HG03575 (cell line): ENCODE measurements at regions not wholly inside any gene's neighbourhood (a gene's known extent, or its start where the extent isn't known, plus 50 kb on each side); places are given as distances from the start of the nearest gene placed in this dataset.

Experiments
- ATAC-seq: cut with Tn5 transposase; IDR thresholded peaks from one replicate; pipeline ENCODE4 v1.9.1; 2021; ENCODE audit not compliant: unreplicated experiment, insufficient number of reproducible peaks, low FRiP score; ENCODE audit errors: extremely low read depth

DNA sequence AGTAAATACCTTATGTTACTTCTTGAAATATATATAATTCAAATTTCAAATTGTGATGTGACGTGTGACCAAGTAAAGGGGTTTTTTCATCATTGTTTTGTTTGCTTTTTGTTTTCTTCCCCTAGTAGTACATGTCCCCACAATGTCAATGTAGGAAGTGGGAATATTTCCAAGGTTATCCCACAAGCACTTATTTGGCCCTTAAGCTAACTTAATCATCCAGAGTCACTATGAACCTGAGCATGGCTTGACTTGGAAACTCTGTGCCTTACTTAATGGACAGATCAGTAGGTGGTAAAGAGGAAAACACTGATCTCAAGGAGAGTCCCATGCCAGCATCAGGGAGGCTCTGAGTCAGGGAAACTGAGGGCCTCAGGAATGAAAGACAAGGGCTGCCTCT lies 569.3 kb upstream of the IGFBP3 start:
- no peak for ATAC-seq

DNA sequence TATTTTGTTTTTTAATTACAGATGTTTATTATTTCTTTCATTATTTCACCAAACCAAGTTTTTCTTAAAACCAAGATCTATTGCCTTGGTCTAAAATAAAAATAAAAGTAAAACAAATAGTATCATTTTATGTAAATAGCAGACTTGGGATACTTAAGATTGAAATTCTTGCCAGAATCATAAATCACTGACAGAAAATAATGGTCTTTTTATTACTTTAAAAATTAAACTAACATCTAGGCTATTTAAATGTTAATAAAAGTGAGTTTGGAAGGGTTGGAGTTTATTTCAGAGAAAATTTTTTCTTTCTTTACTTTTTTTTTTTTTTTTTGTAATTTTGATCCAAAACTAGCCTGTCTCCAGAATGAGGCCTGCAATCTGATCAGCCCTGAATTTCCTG lies 568.0 kb upstream of the IGFBP3 start:
- no peak for ATAC-seq

DNA sequence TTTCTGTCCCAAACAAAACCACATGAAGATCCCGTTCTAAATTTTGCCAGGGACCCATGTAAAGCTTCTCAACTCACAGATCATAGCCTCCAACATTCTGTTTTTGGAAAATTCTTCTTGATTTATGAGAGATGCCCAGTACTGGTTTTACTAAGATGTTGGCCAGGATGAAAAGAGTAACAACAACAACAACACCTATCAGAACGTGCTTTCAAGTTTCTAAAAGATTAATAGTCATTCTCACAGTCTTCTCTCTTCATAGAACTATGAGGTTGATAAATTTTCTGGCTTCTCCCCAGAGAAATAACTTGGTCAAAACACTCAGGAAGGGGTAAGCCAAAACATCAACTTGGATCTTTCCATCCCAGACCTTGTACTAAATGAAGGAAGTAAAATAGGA lies 567.5 kb upstream of the IGFBP3 start:
- ATAC-seq: no peak

DNA sequence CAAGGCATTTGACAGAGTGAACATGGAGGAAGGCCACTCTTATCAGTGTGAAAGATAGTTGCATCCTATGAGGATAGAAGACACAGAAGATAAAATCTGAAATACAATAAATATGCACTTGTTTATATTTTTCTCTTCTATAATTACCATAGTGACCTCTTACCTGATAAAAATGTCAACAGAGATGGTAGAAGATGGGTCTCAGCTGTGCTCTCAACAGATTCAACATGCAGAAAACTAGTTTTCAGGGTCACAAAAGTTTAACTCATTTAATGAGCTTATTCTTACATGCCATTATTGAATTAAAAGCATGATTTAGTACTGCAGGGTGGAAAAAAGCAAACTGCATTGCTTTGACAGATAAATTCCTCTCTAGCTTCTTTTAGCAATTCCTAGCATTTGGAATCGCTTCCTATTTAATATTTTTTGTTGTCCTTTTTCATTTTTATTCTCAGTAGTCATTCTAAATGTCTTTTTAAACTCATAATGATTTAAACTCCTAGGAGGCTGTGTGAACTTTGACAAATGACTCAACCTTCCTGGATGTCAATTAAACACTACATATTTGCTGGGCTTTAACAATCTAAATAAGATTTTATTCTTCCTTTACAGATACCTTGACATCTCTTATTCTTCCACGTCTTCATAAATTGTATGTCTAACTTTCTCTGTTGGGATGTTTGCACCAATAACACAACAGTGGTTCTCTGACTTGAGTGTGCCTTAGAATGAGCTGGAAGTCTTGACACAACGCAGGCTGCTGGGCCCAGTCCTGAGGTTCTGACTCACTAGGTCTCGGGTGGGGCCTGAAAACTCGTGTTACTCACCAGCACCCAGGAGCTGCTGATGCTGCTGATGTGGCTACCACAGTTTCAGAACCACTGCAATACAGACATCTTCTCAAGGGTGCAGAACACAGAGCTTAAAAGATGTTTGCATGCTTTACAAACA lies 565.5 kb upstream of the IGFBP3 start:
- no peak for ATAC-seq

DNA sequence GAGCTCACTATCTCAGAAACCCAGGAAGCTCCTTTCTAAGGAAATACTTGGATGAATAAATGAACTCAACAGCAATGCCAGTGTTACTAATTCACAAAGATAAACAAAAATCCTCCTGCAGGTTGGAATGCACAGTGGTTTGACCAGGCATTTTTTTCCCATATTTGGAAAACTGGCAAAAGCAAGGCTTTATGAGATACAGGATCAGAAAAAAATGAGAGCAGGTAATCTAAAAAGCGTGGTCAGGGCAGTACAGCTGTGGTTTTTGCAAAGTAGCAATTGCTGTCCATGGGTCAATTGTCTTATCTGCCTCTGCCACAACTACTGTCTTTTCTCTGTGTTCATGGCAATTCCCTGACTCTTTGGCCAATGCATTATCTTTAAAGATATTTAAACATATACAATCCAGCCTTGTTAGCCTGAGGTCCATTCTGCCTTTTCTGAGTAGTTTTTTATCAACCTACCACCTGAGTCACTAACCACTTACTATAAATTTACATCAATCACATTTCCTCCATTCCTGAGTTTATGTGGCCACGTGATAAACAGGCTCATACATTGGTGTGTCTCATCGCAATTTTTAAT lies 564.5 kb upstream of the IGFBP3 start:
- no peak for ATAC-seq

DNA sequence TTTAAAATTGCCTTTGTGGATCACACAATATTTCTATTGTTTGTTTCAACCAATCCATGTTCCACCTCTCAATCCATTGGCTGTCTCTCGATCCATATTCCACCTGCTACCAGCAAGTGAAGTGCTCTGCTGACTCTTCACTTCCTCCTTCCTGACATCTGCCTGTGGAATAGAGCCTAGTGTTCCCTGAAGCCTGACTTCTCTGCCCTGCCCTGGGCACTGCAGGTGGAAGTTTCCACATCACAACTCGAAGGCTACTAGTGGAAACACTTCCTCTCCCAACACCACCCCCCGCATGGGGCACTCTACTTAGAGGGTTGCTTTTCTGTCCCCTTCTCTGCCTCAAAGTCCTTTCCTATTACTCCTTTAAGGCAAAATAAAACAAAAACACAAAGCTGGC lies 563.8 kb upstream of the IGFBP3 start:
- no peak for ATAC-seq

DNA sequence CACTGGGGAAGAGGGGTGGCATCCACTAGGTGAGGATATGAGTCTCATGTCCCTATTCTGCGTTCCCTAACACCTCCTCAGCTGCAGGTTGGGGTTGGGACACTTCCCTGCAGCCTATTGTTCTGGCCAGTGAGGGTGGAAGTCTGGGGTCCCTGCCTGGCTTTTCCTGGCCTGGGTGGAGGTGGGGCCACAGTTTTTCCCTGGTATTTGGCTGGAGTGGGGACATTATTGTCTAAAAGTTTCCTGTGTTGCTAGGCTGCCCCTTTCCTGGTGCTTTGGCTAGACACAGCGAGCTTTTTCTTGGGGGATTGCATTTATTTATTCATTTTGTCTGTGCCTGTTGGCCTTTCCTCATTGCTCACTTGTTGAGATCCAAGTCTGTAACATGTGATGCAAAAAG lies 559.5 kb upstream of the IGFBP3 start:
- no peak for ATAC-seq

DNA sequence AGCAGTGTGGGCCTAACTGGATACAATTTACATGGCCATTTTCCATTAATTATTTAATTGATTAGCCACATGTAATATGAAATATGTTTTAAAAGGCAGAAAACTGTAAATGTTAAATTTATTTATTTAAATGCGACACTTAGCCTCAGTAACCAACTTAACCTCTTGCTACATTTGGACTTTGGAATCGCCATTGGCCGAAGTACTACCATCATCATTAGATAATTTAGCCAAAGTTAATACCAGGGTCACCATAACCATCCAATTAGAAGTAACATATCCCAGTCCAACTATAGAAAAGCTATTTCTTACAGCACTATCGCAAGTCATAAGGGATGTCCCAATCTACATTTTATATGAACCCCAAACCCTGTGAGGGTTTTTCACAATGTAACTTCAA lies 558.6 kb upstream of the IGFBP3 start:
- ATAC-seq: no peak

DNA sequence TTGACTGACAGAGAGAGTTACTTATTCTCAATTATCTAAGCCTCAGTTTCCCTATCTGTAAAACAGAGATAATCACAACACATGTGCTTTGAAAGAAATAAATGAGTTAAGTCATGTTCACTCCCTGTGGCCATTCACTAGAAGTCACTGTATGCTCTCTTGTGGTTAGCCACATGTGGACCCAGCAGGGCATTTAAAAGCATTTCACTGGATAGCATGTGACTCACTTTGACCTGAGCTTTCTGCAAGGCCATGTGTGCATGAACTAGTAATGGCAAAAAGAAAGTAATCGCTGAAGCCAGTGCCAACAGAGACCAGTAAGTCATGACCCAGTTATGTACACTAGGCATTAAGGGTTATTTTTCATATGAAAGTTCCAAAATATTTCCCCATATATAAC lies 557.0 kb upstream of the IGFBP3 start:
- no peak for ATAC-seq

DNA sequence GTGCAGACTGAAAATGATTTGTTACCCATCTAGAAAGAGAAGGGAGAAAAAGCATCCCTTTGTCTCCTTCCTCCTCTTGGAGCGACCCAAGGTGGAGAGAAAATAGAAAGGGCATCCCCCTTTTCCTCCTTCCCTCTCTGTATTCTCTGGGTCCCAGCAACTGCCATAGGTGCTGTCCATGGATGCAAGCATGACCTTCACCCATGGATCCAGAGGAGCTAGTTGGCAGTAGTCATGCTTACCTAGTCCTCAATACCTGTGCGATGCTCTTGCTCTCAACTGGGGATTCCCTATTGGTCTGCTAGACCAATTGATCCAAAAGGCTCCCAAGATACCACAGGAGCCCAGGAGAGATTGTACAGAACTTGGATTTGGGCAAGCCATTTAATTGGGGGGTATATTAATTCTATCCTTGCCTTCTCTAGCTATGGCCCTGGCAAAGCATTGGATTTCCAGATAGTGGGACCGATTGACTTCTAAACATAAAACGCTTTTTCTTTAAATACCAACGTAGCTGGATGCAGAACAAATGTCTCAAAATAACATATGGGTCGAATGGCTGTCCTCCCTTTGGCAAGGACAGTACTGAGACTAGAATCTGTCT lies 547.8 kb upstream of the IGFBP3 start:
- ATAC-seq: no peak

DNA sequence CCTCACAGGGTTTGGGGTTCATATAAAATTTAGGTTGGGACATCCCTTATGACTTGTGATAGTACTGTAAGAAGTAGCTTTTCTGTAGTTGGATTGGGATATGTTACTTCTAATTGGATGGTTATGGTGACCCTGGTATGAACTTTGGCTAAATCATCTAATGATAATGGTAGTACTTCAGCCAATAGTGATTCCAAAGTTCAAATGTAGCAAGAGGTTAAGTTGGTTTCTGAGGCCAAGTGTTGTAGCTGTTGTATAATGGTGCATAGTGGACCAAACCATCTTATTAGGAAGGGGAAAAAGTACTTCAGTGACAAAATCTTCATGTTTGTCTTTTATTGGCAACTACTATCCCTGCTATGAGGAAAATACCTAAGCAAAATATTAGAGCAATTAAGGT lies 542.1 kb upstream of the IGFBP3 start:
- ATAC-seq: no peak

DNA sequence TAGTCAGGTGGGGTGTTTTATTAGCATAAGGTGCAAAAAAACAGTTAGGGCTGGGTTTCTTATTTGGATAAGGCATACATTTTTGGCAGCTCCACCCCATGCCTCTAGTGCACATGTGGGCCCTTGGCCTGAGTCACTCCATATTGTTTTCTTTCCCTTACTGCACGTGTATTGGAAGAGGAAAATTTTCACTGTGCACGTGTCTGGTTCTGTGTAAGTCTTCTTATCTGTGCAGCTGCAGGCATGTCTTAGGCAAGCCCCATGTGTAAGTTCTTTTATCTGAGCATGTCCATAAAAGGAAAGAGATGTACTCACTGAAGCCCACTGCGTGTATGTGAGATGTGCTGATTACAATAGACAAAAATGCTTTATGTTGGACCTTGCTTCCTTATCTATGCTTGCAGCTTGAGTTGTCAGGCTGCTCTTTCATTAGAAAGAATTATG lies 540.3 kb upstream of the IGFBP3 start:
- ATAC-seq: no peak

DNA sequence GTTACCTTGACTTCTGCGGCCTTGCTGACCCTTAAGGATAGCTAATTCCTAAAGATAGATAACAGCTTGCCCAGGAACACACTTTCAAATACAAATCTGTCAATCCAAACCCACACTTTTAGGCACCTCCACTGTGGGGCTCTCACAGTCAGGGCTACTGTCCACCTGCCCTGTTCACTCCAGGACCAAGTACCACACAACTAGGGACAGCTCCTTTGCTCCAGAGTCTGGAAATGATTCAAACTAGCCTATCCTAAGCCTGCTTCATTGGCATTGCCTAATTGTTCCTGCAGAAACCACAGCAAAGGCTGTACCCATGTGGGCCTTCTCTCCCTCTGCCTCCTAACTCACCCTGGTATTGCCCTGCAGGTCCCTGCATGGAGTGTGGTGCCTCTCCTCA lies 538.9 kb upstream of the IGFBP3 start:
- no peak for ATAC-seq

DNA sequence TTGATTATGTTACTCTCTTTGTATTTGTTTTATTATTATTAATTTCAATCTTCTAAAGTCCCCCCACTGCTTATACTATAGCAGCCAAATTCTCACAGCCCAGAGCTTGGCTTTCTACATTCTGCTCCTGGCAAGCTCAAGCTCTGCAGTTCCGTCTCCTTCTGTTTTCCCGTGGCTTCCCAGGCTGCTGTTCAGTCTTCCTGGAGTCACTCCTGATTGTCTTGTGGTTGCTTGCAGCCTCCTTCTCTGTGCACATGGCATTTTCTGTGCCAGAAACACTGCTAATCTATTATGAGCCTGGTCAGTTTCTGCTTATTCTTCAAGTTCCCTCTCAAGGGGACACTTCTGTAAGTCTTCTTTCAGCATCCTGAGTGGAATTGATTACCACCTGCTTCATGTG lies 533.7 kb upstream of the IGFBP3 start:
- ATAC-seq: no peak

DNA sequence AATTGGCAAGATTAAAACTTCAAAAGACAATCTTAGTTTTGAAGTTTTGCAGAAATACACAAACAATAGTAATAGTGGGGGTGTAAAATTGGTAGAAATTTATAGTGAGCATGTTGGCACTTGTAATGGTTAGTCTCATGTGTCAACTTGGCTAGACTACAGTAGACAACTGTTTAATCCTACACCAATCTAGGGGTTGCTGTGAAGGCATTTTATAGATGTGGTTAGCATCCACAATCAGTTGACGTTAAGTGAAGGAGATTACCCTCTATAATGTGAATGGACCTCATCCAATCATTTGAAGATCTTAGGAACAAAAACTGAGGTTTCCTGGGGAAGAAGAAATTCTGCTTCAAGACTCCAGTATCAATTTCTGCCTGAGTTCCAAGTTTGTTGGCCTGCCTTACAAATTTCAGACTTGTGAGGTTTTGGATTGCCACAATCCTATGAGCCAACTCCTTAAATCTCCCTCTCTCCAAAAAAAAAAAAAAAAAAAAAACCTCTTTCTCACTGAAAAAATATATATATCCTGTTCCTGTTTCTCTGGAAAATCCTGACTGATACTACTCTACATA lies 531.6 kb upstream of the IGFBP3 start:
- no peak for ATAC-seq

DNA sequence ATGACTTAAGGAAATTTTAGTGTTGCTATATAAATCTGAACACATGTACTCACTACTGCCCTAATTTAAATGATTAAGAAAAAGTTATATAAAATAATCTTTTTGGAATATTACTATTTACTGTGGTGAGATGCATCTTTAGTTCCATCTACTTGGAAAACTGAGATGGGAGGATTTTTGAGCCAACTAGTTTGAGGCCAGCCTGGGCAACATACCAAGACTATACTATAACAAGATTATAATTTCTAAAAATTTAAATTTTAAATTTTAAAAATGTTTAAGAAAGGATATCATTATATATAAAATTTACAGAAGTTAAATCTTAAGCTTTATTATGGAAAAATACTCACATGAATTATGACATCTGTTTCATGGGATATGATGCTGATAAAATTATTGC lies 530.8 kb upstream of the IGFBP3 start:
- ATAC-seq: no peak

DNA sequence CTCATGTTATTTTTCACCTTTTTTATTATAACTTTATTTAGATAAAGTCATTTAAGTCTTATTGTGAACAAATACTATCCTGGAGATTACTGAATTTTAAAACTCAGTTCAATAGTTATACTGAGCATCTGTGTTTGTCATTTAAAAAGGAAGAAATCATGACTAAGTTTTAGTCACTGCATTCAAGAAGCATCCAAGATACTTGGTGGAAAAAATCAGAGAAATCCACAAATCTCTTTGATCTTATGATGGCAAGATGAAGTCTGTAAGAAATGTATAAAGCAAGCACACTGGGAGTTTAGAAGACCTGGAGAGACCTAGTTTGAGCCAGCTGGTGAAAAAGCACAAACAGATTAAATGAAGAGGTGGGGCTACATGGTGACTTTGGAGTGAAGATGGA lies 529.8 kb upstream of the IGFBP3 start:
- no peak for ATAC-seq

DNA sequence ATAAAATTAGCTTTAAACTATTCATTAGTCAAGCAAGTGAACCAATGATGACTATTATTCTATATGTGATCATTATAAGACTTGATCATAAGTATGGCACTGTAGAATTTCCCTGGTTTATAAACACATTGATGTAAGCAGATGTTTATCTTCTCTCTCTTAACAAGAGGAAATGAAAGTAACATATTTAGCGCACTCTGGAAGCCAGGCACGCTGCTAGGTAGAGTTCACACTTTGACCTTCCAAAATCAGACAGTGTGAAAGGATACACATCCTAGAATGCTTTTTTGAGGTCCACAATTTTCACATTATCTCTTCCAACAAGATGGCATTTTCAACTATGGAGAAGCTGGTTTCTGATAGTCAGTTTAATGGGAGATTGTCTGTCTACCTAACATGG lies 529.4 kb upstream of the IGFBP3 start:
- no peak for ATAC-seq

DNA sequence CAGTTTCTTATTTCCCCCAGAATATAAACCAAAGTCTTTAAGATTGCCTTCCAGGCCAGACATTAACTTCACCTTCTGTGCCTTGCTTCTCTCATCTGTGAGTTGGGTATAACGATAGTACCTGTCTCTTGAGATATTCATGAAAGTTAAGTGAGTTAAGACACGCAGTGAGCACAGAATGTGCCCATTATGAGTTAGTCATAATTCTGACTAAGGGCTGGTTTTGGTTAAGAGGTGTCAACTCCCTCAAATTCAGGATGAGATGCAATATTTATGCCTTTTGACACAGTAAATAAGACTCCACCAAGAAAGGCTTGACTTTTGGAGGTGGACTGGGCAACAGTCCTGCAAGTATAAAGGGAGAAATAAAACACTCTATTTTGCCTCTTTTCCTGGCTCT lies 528.7 kb upstream of the IGFBP3 start:
- ATAC-seq: no peak

DNA sequence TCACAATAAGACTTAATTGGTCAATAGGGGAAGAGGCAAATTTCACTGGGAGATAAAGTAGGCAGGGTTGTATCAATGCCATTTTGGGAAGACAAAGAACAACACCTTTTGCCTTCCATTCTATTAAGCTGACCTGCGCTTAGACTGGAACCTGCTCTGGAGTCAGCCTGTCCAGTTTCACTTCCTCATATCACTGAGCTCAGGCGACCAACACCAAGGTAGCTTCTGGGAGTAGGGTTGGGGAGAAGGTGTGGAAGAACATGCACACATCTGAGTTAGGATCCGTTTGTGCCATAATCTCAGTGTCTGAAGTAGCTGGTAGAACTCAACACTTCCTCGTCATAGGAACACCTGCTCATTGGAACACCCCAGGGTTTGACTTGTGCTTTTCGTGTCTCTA lies 527.4 kb upstream of the IGFBP3 start:
- ATAC-seq: no peak
